HK-2 (cell line): ENCODE measurements at regions not wholly inside any gene's neighbourhood (a gene's known extent, or its start where the extent isn't known, plus 50 kb on each side); places are given as distances from the start of the nearest gene placed in this dataset.
A peak's percentile ranks its signal among the peaks of the same experiment; 100 is the strongest.
"Not testable (repeated sequence)": the region's sequence is repeated elsewhere in the genome, so short reads cannot be mapped to it uniquely, and the experiment has no call there.

ENCODE experiments used
- DNase-seq: peaks from one replicate; pipeline ENCODE4 v3.0.0-alpha.2; 2018; ENCODE audit not compliant: unreplicated experiment

- DNase-seq: no peak
These were observed 242.8 kb downstream of the CCSER2 start for GRCh38 chr10:84571146-84571545.

GRCh38 chr10:84574102-84574501 lies 245.7 kb downstream of the CCSER2 start:
- DNase-seq: no peak

- no peak for DNase-seq
These were observed 253.6 kb downstream of the CCSER2 start for GRCh38 chr10:84581976-84582375.

- no peak for DNase-seq
These were observed 255.1 kb downstream of the CCSER2 start for GRCh38 chr10:84583501-84583900.

GRCh38 chr10:84587789-84588188 lies 259.4 kb downstream of the CCSER2 start:
- no peak for DNase-seq

- DNase-seq: no peak
These were observed 260.0 kb downstream of the CCSER2 start for GRCh38 chr10:84588426-84588825.

GRCh38 chr10:84588971-84589370 lies 260.6 kb downstream of the CCSER2 start:
- no peak for DNase-seq

- no peak for DNase-seq
These were observed 261.3 kb downstream of the CCSER2 start for GRCh38 chr10:84589526-84590205.

- DNase-seq: no peak
These were observed 262.2 kb downstream of the CCSER2 start for GRCh38 chr10:84590327-84591193.

- no peak for DNase-seq
These were observed 265.1 kb downstream of the CCSER2 start for GRCh38 chr10:84593506-84593905.

- DNase-seq: no peak
These were observed 268.2 kb downstream of the CCSER2 start for GRCh38 chr10:84596585-84596984.

- no peak for DNase-seq
These were observed 270.9 kb downstream of the CCSER2 start for GRCh38 chr10:84599254-84599653.

- no peak for DNase-seq
These were observed 272.6 kb downstream of the CCSER2 start for GRCh38 chr10:84600947-84601346.

GRCh38 chr10:84602543-84602942 lies 274.2 kb downstream of the CCSER2 start:
- DNase-seq: not testable (repeated sequence)

GRCh38 chr10:84603971-84604370 lies 275.6 kb downstream of the CCSER2 start:
- no peak for DNase-seq

- no peak for DNase-seq
These were observed 277.4 kb downstream of the CCSER2 start for GRCh38 chr10:84605802-84606201.

- no peak for DNase-seq
These were observed 278.0 kb downstream of the CCSER2 start for GRCh38 chr10:84606428-84606827.

- DNase-seq: no peak
These were observed 278.7 kb downstream of the CCSER2 start for GRCh38 chr10:84607044-84607443.

GRCh38 chr10:84607523-84607922 lies 279.1 kb downstream of the CCSER2 start:
- no peak for DNase-seq

- DNase-seq: no peak
These were observed 279.7 kb downstream of the CCSER2 start for GRCh38 chr10:84608126-84608525.

- peak; percentile 20 for DNase-seq
These were observed 285.1 kb downstream of the CCSER2 start for GRCh38 chr10:84613336-84614021.

- DNase-seq: no peak
These were observed 298.2 kb downstream of the CCSER2 start for GRCh38 chr10:84626397-84627087.
